Activated naive CD8-positive, alpha-beta T cell treated with anti-CD3 and anti-CD28 coated beads for 36 hours (primary cell): ENCODE measurements at regions not wholly inside any gene's neighbourhood (a gene's known extent, or its start where the extent isn't known, plus 50 kb on each side); places are given as distances from the start of the nearest gene placed in this dataset.

Experiments
- DNase-seq: peaks from one replicate; pipeline ENCODE4 v3.0.0; 2021
- H3K27ac Mint-ChIP-seq: one replicate; pipeline ENCODE4 v1.8.0; 2022; ENCODE audit warnings: mild to moderate bottlenecking, moderate library complexity, mixed read lengths
- H3K27me3 Mint-ChIP-seq: one replicate; pipeline ENCODE4 v1.8.0; 2022; ENCODE audit warnings: mild to moderate bottlenecking, mixed read lengths
- H3K36me3 Mint-ChIP-seq: one replicate; pipeline ENCODE4 v1.8.0; 2021; ENCODE audit warnings: mild to moderate bottlenecking, mixed read lengths
- H3K4me1 Mint-ChIP-seq: one replicate; pipeline ENCODE4 v1.8.0; 2021; ENCODE audit warnings: mixed read lengths
- H3K4me3 Mint-ChIP-seq: one replicate; pipeline ENCODE4 v1.8.0; 2022; ENCODE audit warnings: mild to moderate bottlenecking, moderate library complexity, mixed read lengths
- H3K9me3 Mint-ChIP-seq: one replicate; pipeline ENCODE4 v1.8.0; 2022; ENCODE audit warnings: mixed read lengths

DNA sequence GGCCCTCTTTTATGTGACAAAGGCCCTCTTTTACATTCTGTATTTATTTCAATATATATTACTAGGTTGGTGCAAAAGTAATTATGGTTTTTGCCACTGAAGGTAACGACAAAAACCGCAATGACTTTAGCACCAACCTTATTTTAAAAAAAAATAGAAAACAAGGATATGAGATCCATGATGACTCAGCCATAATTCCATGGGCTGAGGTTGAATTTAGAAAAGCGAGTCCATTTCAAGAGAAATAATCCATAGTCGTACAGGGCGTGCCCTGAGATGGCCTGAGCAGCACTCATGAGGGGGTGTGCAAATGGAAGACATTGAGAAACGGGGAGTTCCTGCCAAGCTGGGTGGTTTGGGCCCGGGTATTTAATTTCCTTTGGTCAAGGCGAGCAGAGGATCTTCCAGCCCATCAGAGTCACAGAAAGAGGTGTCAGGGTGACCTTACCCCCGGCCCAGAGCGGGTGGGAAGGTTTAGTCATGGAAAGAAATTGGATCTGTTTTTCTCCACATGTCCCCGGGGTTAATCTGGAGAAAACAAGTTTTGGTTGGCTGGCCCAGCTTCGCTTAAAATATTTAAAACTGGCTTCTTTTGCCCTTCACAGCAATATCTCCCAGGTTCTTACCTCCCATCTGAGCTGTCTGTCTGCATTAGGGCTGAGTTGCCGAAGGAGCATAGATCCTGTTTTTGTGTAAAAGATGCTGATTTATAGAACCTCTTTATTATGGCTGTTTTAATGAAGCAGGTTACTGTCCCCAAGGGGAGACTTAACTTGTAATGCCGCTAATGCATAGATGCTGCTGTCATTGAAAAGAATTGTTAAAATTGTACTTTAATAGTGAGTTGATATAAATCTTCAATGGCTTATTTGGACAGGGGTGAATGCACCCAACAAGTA, 255.6 kb downstream of the PREX1 start:
- H3K27ac Mint-ChIP-seq = no peak overlapping the region
- no peaks in the 10 kb centered on the region for H3K4me1 Mint-ChIP-seq
- H3K36me3 Mint-ChIP-seq = no peaks in the 10 kb centered on the region
- no peaks in the 10 kb centered on the region for H3K27me3 Mint-ChIP-seq
- no peak for DNase-seq
- H3K9me3 Mint-ChIP-seq = no peaks in the 10 kb centered on the region
- H3K4me3 Mint-ChIP-seq = no peak overlapping the region

DNA sequence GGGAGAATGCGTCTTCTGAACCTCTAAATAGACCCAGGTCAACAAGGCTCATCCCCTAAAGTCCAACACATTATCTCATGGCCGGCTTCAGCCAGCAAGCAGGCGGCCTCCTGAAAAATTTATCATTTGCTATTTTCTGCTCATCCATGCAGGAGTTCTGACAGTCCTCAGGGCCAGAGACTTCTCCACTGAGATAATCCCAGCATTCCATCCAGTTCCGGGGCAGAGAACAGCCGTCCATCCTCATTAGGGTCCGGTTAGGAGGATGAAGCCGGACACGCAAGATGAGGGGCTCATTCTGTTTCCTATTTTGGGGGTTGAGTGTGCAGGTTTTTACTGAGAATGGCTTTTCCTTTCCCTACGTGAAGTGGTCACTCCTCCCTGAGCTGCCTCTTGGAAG, 258.1 kb downstream of the PREX1 start:
- no peak overlapping the region for H3K27ac Mint-ChIP-seq
- H3K9me3 Mint-ChIP-seq = no peaks in the 10 kb centered on the region
- H3K4me1 Mint-ChIP-seq = no peaks in the 10 kb centered on the region
- no peaks in the 10 kb centered on the region for H3K36me3 Mint-ChIP-seq
- H3K27me3 Mint-ChIP-seq = no peaks in the 10 kb centered on the region
- DNase-seq = no peak
- no peak overlapping the region for H3K4me3 Mint-ChIP-seq

DNA sequence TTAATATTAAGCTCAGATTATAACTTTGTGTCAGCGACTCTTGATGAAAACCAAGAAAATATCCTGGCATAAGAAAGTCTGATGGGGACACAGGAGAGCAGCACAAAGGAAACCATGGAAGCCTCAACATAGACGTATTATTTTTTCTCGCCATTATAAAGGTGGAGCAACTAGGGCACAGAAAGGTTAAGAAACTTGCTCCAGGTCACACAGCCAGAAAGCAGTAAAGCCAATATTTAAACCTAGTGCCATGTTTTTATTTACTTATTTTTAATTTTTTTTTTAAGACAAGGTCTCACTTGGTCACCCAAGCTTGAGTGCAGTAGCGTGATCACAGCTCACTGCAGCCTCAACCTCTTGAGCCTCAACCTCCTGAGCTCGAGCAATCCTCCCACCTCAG, 259.3 kb downstream of the PREX1 start:
- Mint-ChIP-seq H3K9me3 (no peaks in the 10 kb centered on the region), H3K27ac (no peak overlapping the region), H3K4me3 (no peak overlapping the region), H3K4me1 (no peaks in the 10 kb centered on the region), H3K36me3 (no peaks in the 10 kb centered on the region), H3K27me3 (no peaks in the 10 kb centered on the region)
- no peak for DNase-seq

DNA sequence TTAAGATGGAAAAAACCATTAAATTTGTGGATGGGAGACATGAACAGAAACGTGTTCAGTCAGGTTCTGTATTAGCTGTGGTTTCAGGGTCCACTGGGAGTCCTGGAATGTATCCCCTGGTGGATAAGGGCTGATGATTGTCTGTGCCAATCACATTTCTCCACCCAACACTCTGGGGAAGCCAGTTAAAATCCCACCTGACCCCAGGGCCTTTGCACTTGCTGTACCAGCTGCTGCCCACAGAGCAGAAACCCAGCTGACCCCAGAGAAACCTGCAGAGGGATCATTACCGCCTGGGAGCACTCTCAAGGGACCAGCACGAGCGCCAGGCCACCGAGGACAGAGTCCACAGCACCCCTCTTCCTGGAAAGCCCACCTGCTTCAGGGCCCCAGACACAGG, 260.7 kb downstream of the PREX1 start:
- H3K4me3 Mint-ChIP-seq = no peak overlapping the region

DNA sequence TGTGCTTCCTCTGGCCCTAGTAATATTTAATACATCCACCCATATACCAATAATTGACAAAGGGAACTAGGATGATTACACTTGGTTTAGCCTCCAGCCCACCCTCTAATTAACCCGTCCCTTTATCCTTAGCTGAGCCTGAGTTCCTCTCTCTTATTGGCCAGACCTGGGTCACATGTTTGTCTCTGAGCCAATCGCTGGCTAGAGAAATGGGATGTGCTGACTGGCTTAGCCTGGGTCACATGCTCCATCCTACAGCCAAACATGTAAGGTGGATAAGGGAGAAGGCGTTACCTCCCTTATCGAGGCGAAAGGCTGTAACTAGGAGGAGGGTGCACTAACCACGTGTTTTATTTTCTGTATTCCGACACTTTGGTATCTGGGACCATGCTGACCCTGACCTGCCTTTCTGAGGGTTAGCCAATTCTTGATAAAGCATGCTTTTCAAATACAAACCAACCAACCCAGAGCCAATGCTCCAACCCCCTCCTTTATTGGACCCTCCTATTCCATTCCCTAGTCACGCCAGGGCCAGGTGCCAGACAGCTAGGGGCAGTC, 262.7 kb downstream of the PREX1 start:
- Mint-ChIP-seq H3K4me3 (no peak overlapping the region), H3K36me3 (no peaks in the 10 kb centered on the region), H3K27ac (no peak overlapping the region), H3K27me3 (no peaks in the 10 kb centered on the region), H3K4me1 (no peaks in the 10 kb centered on the region), H3K9me3 (no peaks in the 10 kb centered on the region)
- DNase-seq = no peak

More for the DNA sequence above, 260.7 kb downstream of the PREX1 start:
- no peak overlapping the region for H3K27ac Mint-ChIP-seq
- H3K27me3 Mint-ChIP-seq = no peaks in the 10 kb centered on the region
- H3K9me3 Mint-ChIP-seq = no peaks in the 10 kb centered on the region
- DNase-seq = no peak
- no peaks in the 10 kb centered on the region for H3K36me3 Mint-ChIP-seq
- no peaks in the 10 kb centered on the region for H3K4me1 Mint-ChIP-seq

DNA sequence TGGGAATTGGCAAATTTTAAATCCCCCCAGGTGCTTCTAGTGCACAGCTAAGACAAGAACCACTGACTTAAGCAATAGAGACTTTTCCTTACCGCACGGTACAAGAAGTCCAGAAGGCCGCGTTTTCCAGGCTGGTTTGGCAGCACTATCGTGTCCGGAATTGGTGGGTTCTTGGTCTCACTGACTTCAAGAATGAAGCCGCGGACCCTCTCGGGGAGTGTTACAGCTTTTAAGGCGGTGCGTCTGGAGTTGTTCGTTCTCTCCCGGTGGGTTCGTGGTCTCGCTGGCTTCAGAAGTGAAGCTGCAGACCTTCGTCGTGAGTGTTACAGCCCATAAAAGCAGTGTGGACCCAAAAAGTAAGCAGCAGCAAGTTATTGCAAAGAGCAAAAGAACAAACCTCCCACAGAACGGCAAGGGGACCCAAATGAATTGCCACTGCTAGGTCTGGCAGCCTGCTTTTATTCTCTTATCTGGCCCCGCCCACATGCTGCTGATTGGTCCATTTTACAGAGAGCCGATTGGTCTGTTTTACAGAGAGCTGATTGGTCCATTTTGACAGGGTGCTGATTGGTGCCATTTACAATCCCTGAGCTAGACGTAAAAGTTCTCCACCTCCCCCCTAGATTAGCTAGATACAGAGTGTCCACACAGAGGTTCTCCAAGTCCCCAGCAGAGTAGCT, 264.5 kb downstream of the PREX1 start:
- H3K4me3 Mint-ChIP-seq = no peak overlapping the region
- no peaks in the 10 kb centered on the region for H3K27me3 Mint-ChIP-seq
- H3K36me3 Mint-ChIP-seq = no peaks in the 10 kb centered on the region
- no peaks in the 10 kb centered on the region for H3K4me1 Mint-ChIP-seq
- H3K9me3 Mint-ChIP-seq = no peaks in the 10 kb centered on the region
- H3K27ac Mint-ChIP-seq = no peak overlapping the region
- DNase-seq = no peak

DNA sequence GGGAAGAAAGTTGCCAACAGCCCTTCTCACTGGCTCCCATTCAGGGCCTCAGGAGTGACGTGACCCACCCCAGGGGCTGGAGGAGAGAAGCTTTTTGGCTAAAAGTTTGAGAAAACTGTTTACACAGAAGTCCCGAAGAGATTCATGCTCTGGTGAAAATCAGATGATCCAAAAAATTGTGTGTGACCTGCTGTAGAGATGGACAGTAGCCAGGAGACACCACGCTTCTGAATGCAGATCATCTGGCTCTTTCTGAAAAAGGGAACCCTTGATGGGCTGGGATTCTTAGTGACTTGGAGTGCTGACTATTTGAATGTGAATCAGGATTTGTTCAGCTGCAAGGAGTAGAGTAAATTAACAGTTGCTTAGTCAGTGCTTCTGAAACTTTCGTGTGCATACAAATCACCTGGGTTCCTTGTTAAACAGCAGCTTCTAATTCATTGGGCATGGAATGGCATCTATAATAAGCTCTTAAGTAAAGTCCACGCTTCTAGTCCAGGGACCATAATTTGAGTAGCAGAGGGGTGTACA, 265.1 kb downstream of the PREX1 start:
- H3K9me3 Mint-ChIP-seq = no peaks in the 10 kb centered on the region
- H3K27me3 Mint-ChIP-seq = no peaks in the 10 kb centered on the region
- DNase-seq = no peak
- no peaks in the 10 kb centered on the region for H3K36me3 Mint-ChIP-seq
- H3K27ac Mint-ChIP-seq = no peak overlapping the region
- no peaks in the 10 kb centered on the region for H3K4me1 Mint-ChIP-seq
- no peak overlapping the region for H3K4me3 Mint-ChIP-seq

DNA sequence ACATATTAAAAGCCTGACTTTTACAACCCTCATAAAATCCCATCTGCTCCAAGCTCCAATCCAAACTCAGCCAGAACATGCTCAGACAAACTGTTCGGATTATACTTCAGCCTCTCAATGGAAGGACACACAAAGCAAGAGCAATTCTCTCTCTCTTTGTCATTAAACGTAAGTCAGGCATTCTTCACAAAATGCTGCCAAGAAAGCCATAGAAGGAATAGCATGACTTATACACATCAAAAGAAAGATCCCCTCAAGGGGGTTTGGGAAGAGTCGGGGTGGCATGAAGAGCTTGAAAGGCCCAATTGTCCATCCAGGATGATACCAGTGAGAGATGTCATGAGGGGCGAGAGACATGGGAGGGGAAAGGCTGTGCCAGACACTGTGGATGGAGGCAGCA, 268.9 kb downstream of the PREX1 start:
- H3K27ac Mint-ChIP-seq = no peak overlapping the region
- no peaks in the 10 kb centered on the region for H3K36me3 Mint-ChIP-seq
- H3K4me3 Mint-ChIP-seq = no peak overlapping the region
- no peak for DNase-seq
- H3K4me1 Mint-ChIP-seq = no peaks in the 10 kb centered on the region
- no peaks in the 10 kb centered on the region for H3K27me3 Mint-ChIP-seq
- H3K9me3 Mint-ChIP-seq = no peaks in the 10 kb centered on the region

DNA sequence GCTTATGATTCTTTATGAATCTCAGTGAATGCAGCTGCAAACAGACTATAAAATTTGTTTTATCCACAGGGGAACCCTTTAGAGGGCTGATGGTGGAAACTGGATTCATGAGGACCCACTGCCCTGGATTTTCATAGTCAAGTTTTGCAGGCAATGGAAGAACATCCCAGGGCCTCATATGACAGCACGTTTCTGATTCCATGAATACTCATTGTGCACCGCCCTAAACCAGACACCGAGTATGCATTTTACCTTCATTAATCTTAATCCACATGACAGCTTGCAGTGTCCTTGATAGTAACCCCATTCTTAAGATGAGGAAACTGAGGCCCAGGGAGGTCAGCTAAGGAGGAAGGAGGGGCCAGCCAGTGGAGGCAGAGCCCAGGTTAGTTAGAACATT, 270.4 kb downstream of the PREX1 start:
- Mint-ChIP-seq H3K36me3 (no peaks in the 10 kb centered on the region), H3K27ac (no peak overlapping the region), H3K9me3 (no peaks in the 10 kb centered on the region), H3K4me1 (no peaks in the 10 kb centered on the region), H3K27me3 (no peaks in the 10 kb centered on the region), H3K4me3 (no peak overlapping the region)
- no peak for DNase-seq

DNA sequence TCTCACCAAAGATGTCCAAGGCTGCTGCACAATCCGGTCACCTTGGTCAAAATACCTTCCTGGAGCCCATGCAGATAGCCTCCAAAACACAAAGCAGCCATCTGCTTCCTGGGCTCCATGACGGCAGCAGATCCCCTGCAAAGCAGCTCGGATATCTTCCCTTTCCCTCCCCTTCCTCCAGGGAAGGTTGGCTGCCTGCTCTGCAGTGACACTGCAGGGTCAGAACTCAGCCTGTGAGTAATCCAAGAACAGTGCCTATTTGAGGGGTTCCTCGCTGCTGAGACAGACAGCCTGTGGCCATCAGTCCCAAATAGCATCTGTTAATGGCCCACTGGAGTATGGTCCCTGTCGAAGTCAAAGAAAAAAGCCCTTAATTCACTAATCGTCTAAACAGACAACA, 270.8 kb downstream of the PREX1 start:
- H3K27ac Mint-ChIP-seq = no peak overlapping the region
- H3K36me3 Mint-ChIP-seq = no peaks in the 10 kb centered on the region
- no peak for DNase-seq
- H3K4me1 Mint-ChIP-seq = no peaks in the 10 kb centered on the region
- no peak overlapping the region for H3K4me3 Mint-ChIP-seq
- H3K9me3 Mint-ChIP-seq = no peaks in the 10 kb centered on the region
- no peaks in the 10 kb centered on the region for H3K27me3 Mint-ChIP-seq

DNA sequence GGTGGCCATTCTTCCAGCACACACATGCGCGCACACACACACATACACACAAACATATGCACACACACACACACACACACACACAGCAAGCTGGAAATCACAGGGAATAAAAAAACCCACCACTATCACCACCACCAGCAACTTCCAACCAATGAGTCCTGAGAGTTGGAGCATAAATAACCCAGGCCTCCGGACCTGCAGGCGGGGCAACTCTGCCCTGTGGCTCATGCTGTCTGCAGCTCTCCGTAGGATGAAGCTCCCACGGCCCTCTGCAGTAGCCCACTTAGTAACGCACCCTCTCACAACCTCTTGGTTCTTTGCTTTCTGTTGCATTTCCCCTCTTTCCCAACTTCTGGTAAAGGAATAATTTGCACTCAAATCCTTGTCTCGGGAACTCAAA, 275.2 kb downstream of the PREX1 start:
- Mint-ChIP-seq H3K27ac (no peak overlapping the region), H3K9me3 (no peaks in the 10 kb centered on the region), H3K4me1 (no peaks in the 10 kb centered on the region), H3K36me3 (no peaks in the 10 kb centered on the region), H3K27me3 (no peaks in the 10 kb centered on the region), H3K4me3 (no peak overlapping the region)
- DNase-seq = no peak

DNA sequence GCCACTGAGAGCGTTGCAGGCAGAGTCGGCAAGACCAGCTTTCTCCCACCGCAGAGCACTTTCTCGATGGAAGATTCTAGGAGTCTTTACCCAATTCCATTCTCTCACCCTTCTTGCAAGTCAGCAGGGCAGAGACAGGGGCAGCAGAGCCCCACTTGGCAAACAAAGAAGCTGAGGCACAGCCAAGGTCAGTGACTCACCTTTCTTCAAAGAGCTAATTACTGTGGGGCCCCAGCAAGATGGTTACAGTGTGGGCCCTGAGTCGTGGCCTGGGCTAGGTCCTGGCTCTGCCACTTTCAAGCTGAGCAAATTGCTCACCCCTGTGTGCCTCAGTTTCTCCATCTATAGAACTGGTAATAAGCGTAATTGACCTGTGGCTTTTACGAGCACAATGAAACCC, 277.0 kb downstream of the PREX1 start:
- H3K27me3 Mint-ChIP-seq = no peaks in the 10 kb centered on the region
- no peaks in the 10 kb centered on the region for H3K36me3 Mint-ChIP-seq
- DNase-seq = no peak
- H3K27ac Mint-ChIP-seq = no peak overlapping the region
- no peak overlapping the region for H3K4me3 Mint-ChIP-seq
- no peaks in the 10 kb centered on the region for H3K4me1 Mint-ChIP-seq
- H3K9me3 Mint-ChIP-seq = no peaks in the 10 kb centered on the region

DNA sequence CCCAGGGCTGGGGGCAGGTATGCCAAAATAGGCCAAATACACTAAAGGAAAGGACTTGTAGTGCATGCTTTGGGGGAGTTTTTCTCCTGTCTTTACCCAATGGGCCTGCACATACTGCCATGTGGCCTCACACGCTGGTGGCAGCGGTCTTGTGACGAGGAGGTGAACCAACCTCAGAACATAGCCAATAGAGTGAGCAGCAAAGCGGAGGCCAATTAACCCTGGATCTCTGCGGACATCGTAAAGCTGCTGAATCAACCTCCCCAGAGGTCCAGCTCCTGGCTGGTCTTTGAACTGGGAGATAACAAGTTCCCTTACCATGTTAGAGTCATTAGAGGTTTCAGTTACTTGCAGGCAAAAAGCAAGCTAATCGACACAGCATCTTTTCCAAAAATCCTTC, 280.1 kb downstream of the PREX1 start:
- Mint-ChIP-seq H3K4me3 (no peak overlapping the region), H3K4me1 (no peaks in the 10 kb centered on the region), H3K27me3 (peaks cover 5% of the 10 kb centered on the region), H3K9me3 (no peaks in the 10 kb centered on the region), H3K27ac (no peak overlapping the region), H3K36me3 (no peaks in the 10 kb centered on the region)
- no peak for DNase-seq

DNA sequence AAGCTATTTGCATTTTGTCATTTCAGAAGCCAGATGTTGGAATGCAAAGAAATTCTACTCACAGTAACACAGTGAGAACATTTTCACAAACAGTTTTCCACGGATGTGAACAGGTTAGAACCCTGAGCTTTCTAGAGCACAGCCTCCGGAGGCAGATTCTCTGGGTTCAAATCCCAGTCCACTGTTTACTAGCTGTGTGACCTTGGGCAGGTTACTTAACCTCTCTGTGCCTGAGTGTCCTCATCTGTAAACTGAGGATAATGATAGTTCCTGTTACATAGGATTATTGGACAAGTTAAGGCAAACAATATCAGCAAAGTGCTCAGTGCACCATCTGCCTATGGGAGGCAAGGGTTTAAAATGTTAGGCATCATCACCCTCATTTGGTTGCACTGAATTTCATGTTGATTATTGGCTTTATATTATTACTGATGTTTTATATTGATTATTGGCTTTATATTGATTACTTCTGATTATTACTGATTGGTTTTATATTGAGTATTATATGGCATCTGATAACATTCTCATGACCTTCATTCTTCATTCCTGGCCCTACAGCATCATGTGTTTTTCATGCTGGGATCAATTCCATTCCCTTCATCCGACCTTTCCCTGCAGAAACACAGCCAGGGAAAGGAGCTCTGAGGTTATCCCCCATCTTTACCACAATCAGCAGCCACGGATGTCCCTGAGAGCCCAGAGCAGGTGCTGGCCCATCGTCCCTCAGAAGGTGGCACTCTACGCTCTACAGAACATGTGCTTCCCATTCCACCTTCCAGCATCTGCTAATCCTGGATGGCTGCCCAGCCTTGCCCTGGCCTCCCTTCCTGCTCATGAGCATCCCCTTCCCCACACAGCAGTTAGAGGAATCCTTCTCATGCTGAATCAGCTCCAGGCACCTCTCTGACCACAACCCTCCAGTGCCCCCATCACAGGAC, 283.1 kb downstream of the PREX1 start:
- H3K4me3 Mint-ChIP-seq = no peak overlapping the region
- H3K36me3 Mint-ChIP-seq = no peaks in the 10 kb centered on the region
- no peaks in the 10 kb centered on the region for H3K4me1 Mint-ChIP-seq
- H3K27me3 Mint-ChIP-seq = peaks cover 14% of the 10 kb centered on the region
- H3K27ac Mint-ChIP-seq = no peak overlapping the region
- peaks cover 5% of the 10 kb centered on the region for H3K9me3 Mint-ChIP-seq
- no peak for DNase-seq
